Endothelial cell of umbilical vein (primary cell): ENCODE measurements at regions not wholly inside any gene's neighbourhood (a gene's known extent, or its start where the extent isn't known, plus 50 kb on each side); places are given as distances from the start of the nearest gene placed in this dataset.

ENCODE experiments used
- BruUV-seq: library from RNA; stranded (reverse); fragments of 400-500 nt; replicated peaks from 2 replicates; lab custom pipeline; 2021; lab: Mats Ljungman, UMichigan
- CTCF ChIA-PET: fragments of 300-600, 350-600 bp; sonication (Branson Sonifier 250); formaldehyde crosslinking; loops from one replicate; lab custom pipeline; 2021; ENCODE audit warnings: antibody characterized with exemption, inconsistent platforms; lab: Charles Lee
- POLR2A ChIA-PET: fragments of 300-600, 350-600 bp; sonication (Branson Sonifier 250); formaldehyde crosslinking; loops from one replicate; lab custom pipeline; 2021; ENCODE audit warnings: antibody characterized with exemption, inconsistent platforms; lab: Charles Lee
- DNase-seq: peaks from one replicate; pipeline ENCODE4 v3.0.0-alpha.2; 2011; ENCODE audit warnings: low read depth, low spot score
- FAIRE-seq: peaks from 2 replicates; lab custom pipeline; 2011; peaks lifted over from hg19 to GRCh38; lab: Jason Lieb, UNC
- H2AFZ ChIP-seq: 2 replicates; pipeline ENCODE4 v1.6.0; 2012; ENCODE audit warnings: low read depth, low read length, control low read depth, inconsistent platforms
- H3K27ac ChIP-seq: 2 replicates; pipeline ENCODE4 v1.5.1; 2011; ENCODE audit warnings: low read depth, mild to moderate bottlenecking, control low read depth, low read length, moderate library complexity; ENCODE audit not compliant: insufficient read depth
- H3K27me3 ChIP-seq, 2 experiments: 2 replicates each; pipeline versions ENCODE4 v1.6.0 to v1.6.1; 2011; ENCODE audit warnings: low read length in 2 of 2, mixed read lengths in 1 of 2; ENCODE audit not compliant: control insufficient read depth in 2 of 2, insufficient read depth in 2 of 2
- H3K36me3 ChIP-seq, 2 experiments: 2 replicates in 1 of 2; 3 replicates in 1 of 2; pipeline ENCODE4 v1.5.1; 2011; ENCODE audit warnings: low read length in 2 of 2, mild to moderate bottlenecking in 1 of 2, moderate library complexity in 1 of 2; ENCODE audit not compliant: control insufficient read depth in 2 of 2, insufficient read depth in 2 of 2; ENCODE audit errors: extremely low read depth in 1 of 2
- H3K4me1 ChIP-seq: 3 replicates; pipeline ENCODE4 v1.5.1; 2011; ENCODE audit warnings: mild to moderate bottlenecking, low read length; ENCODE audit not compliant: control insufficient read depth, insufficient read depth; ENCODE audit errors: extremely low read depth
- H3K4me2 ChIP-seq: 2 replicates; pipeline ENCODE4 v1.6.1; 2011; ENCODE audit warnings: low read length, control low read depth, mixed read lengths; ENCODE audit not compliant: insufficient read depth
- H3K4me3 ChIP-seq, 3 experiments: fragments of 200-600 bp in 1 of 3; sonication (generic), shearing (Covaris generic) in 1 of 3; replicated peaks in 1 of 3; 2 replicates each; pipeline ENCODE4 v1.5.1; 2011 to 2016; ENCODE audit warnings: control low read depth in 3 of 3, low read length in 3 of 3, mild to moderate bottlenecking in 2 of 3, inconsistent platforms in 1 of 3, low read depth in 1 of 3, moderate library complexity in 1 of 3; ENCODE audit not compliant: insufficient read depth in 1 of 3
- H3K79me2 ChIP-seq: 2 replicates; pipeline ENCODE4 v1.6.0; 2012; ENCODE audit warnings: low read length, inconsistent platforms; ENCODE audit not compliant: control insufficient read depth, insufficient read depth
- H3K9ac ChIP-seq: replicated peaks from 2 replicates; pipeline ENCODE3; 2011; ENCODE audit warnings: low read length, control low read depth; ENCODE audit not compliant: insufficient read depth; ENCODE audit errors: extremely low read depth
- H3K9me1 ChIP-seq: replicated peaks from 3 replicates; pipeline ENCODE4 v1.6.0; 2011; ENCODE audit warnings: mild to moderate bottlenecking, low read length; ENCODE audit not compliant: control insufficient read depth, insufficient read depth; ENCODE audit errors: extremely low read depth
- H3K9me3 ChIP-seq: replicated peaks from 2 replicates; pipeline ENCODE4 v1.5.1; 2012; ENCODE audit warnings: low read length, inconsistent platforms; ENCODE audit not compliant: control insufficient read depth, insufficient read depth
- H4K20me1 ChIP-seq: replicated peaks from 2 replicates; pipeline ENCODE3; 2011; ENCODE audit warnings: mild to moderate bottlenecking, low read length; ENCODE audit not compliant: control insufficient read depth, insufficient read depth; ENCODE audit errors: extremely low read depth
- CTCF ChIP-seq, 2 donors: IDR thresholded peaks; 1 replicate in 1 of 2; 2 replicates in 1 of 2; pipeline ENCODE4 v1.5.1; 2011; ENCODE audit warnings: low read length in 2 of 2, mild to moderate bottlenecking in 2 of 2, moderate library complexity in 2 of 2, control low read depth in 1 of 2, inconsistent platforms in 1 of 2, low read depth in 1 of 2; ENCODE audit not compliant: insufficient read depth in 1 of 2; ENCODE audit errors: extremely low read depth in 1 of 2
- EZH2 ChIP-seq: IDR thresholded peaks from 2 replicates; pipeline ENCODE4 v1.6.1; 2012; ENCODE audit warnings: borderline replicate concordance, low read depth, mild to moderate bottlenecking, moderate library complexity, low read length, inconsistent platforms; ENCODE audit not compliant: severe bottlenecking
- FOS ChIP-seq: IDR thresholded peaks from 2 replicates; pipeline ENCODE4 v1.6.1; 2011; ENCODE audit warnings: mild to moderate bottlenecking, low read length, moderate library complexity, borderline replicate concordance; ENCODE audit not compliant: insufficient read depth
- GATA2 ChIP-seq: IDR thresholded peaks from 2 replicates; pipeline ENCODE4 v1.7.0; 2011; ENCODE audit warnings: low read depth, mild to moderate bottlenecking, moderate library complexity, mixed read lengths, low read length; ENCODE audit not compliant: insufficient read length, insufficient read depth
- JUN ChIP-seq: IDR thresholded peaks from 2 replicates; pipeline ENCODE4 v1.6.1; 2011; ENCODE audit warnings: borderline replicate concordance, low read depth; ENCODE audit not compliant: insufficient read length, insufficient read depth
- MAX ChIP-seq: IDR thresholded peaks from 2 replicates; pipeline ENCODE4 v1.6.1; 2011; ENCODE audit not compliant: insufficient read depth, insufficient read length
- MYC ChIP-seq: IDR thresholded peaks from one replicate; pipeline ENCODE4 v1.6.1; 2011; ENCODE audit warnings: mild to moderate bottlenecking, low read depth, low read length
- POLR2A ChIP-seq: IDR thresholded peaks from 2 replicates; pipeline ENCODE4 v1.6.1; 2012; ENCODE audit warnings: low read depth, mild to moderate bottlenecking, control low read depth, low read length
- POLR2AphosphoS5 ChIP-seq: IDR thresholded peaks from 2 replicates; pipeline ENCODE4 v1.6.1; 2012; ENCODE audit warnings: low read depth, mild to moderate bottlenecking, control low read depth, low read length, moderate library complexity; ENCODE audit not compliant: insufficient read depth
- dilution Hi-C: fragments of 300-500 bp; cut with MboI; formaldehyde crosslinking; loops from one replicate; pipeline ENCODE4 v1.15.0; 2019; ENCODE audit warnings: low sequenced_read_pairs; ENCODE audit not compliant: extremely low pct_ligation_motif_present
- intact Hi-C: fragments of 100-400 bp; cut with micrococcal nuclease; formaldehyde crosslinking; loops from one replicate; pipeline ENCODE4 v1.10.0; 2022

DNA sequence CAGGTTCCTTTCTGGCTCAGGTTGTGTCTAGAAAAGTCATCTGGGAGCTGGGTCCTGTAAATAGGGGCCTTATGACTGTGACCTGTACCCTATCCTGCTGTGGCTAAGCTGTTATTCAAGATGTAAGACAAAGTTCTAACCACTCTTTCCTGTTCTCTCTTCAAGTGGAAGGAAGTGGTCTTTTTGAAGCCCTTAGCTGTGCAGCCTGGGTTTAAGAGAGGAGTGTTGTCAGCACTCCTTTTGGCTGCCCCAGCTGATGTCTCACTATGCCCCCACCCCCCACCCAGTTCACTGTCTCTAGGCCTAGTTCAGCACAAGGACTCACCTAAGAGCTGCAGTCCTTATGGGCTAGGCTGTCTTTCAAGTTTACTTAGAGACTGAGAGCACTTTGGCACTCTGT lies 1069.5 kb downstream of the FAM133A start:
- Histone ChIP-seq H3K27ac (no peak overlapping the region), H3K4me1 (no peaks in the 10 kb centered on the region), H3K4me3 (no peak overlapping the region), H3K9ac (no peak overlapping the region), H3K4me2 (no peak overlapping the region), H4K20me1 (no peaks in the 10 kb centered on the region), H3K27me3 (no peaks in the 10 kb centered on the region), H2AFZ (no peak overlapping the region), H3K9me1 (no peaks in the 10 kb centered on the region), H3K9me3 (no peaks in the 10 kb centered on the region), H3K36me3 (no peaks in the 10 kb centered on the region), H3K79me2 (no peaks in the 10 kb centered on the region)
- TF ChIP-seq MYC (no peak), CTCF (IDR thresholded peaks at IDR 0.05; ENCODE audit: extremely low read depth in 1 of 2, insufficient read depth in 1 of 2, low read depth in 1 of 2, low read length in 2 of 2) (no peak), MAX (no peak), GATA2 (no peak), FOS (no peak), POLR2A (no peak), JUN (no peak), EZH2 (no peak), POLR2AphosphoS5 (no peak)
- intact Hi-C loops (no loop called here), dilution Hi-C loops (no loop called here)
- no peak for DNase-seq
- no peak for FAIRE-seq
- ChIA-PET CTCF (no interaction called here), POLR2A (no interaction called here)
- no TSS peak for BruUV-seq
